HCT116 (cell line): ENCODE measurements at regions not wholly inside any gene's neighbourhood (a gene's known extent, or its start where the extent isn't known, plus 50 kb on each side); places are given as distances from the start of the nearest gene placed in this dataset.

Experiments used
- CTCF ChIP-seq, 3 experiments: fragments of 200-600 bp in 1 of 3; sonication (generic) in 1 of 3; IDR thresholded peaks in 2 of 3; conservative IDR thresholded peaks in 1 of 3; 2 replicates each; pipeline ENCODE4 v1.5.1; 2012 to 2017; ENCODE audit warnings: low read depth in 2 of 3, low read length in 2 of 3, antibody characterized with exemption in 1 of 3, borderline replicate concordance in 1 of 3, control low read depth in 1 of 3, mild to moderate bottlenecking in 1 of 3, mixed read lengths in 1 of 3, mixed run types in 1 of 3, moderate library complexity in 1 of 3; ENCODE audit not compliant: insufficient read depth in 1 of 3
- FOSL1 ChIP-seq: IDR thresholded peaks from 2 replicates; pipeline ENCODE4 v1.6.1; 2012; ENCODE audit warnings: low read depth
- SIN3A ChIP-seq: IDR thresholded peaks from 2 replicates; pipeline ENCODE4 v1.6.1; 2012; ENCODE audit warnings: low read depth

DNA sequence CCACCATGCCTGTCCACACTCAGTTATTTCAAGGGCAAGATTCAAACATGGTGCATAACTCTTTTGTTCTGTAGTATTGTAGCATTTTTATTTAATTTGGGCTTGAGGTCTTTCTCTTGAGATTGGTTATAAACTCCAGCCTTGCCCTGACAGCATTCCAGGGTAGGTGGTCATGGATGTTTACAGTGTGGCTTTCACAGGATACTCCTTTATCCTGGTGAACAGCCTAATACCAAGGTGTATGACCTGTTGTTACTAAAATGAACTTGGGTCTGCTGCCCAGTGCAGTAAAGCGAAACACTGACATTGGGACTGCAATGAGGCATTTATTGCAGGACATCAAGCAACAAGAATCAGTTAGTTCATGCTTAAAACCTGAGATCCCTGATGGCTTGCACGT lies 434.8 kb downstream of the ANKRD50 start:
- no peak for TF ChIP-seq CTCF (IDR thresholded peaks at IDR 0.05 in 2 of 3, conservative IDR thresholded peaks at IDR 0.05 in 1 of 3; ENCODE audit: borderline replicate concordance in 1 of 3, insufficient read depth in 1 of 3, low read depth in 2 of 3, low read length in 2 of 3)
- no peak for TF ChIP-seq FOSL1
- TF ChIP-seq SIN3A = no peak
